Kidney (tissue), 13 donors: ENCODE measurements at regions not wholly inside any gene's neighbourhood (a gene's known extent, or its start where the extent isn't known, plus 50 kb on each side); places are given as distances from the start of the nearest gene placed in this dataset.
A peak's percentile ranks its signal among the peaks of the same experiment; 100 is the strongest.

ENCODE experiments used
- DNase-seq, 5 donors: peaks; one replicate each; pipeline ENCODE4 v3.0.0-alpha.2; 2013 to 2020
- FAIRE-seq: peaks from 2 replicates; lab custom pipeline; 2012; peaks lifted over from hg19 to GRCh38; lab: Jason Lieb, UNC
- H3K27ac ChIP-seq, 2 donors: one replicate each; pipeline ENCODE4 v1.7.0; 2013; ENCODE audit warnings: low read depth in 2 of 2, low read length in 2 of 2, inconsistent platforms in 1 of 2
- H3K27me3 ChIP-seq: one replicate; pipeline ENCODE4 v1.7.1; 2013; ENCODE audit warnings: low read length, inconsistent platforms; ENCODE audit not compliant: control insufficient read depth, insufficient read depth
- H3K36me3 ChIP-seq, 3 donors: one replicate each; pipeline versions ENCODE4 v1.7.0 to v1.7.1; 2013; ENCODE audit warnings: low read length in 3 of 3, control low read depth in 1 of 3, inconsistent platforms in 1 of 3; ENCODE audit not compliant: insufficient read depth in 3 of 3, control insufficient read depth in 2 of 3
- H3K4me1 ChIP-seq, 3 donors: one replicate each; pipeline versions ENCODE4 v1.7.0 to v1.7.1; 2013; ENCODE audit warnings: low read length in 3 of 3, inconsistent platforms in 1 of 3, low read depth in 1 of 3; ENCODE audit not compliant: control insufficient read depth in 2 of 3, insufficient read depth in 2 of 3
- H3K4me3 ChIP-seq, 3 donors: one replicate each; pipeline versions ENCODE4 v1.7.0 to v1.8.1; 2013; ENCODE audit warnings: low read length in 3 of 3, control low read depth in 1 of 3, inconsistent platforms in 1 of 3
- H3K9ac ChIP-seq, 3 donors: one replicate each; pipeline versions ENCODE4 v1.7.0 to v1.7.1; 2013; ENCODE audit warnings: low read length in 3 of 3, control low read depth in 1 of 3, inconsistent platforms in 1 of 3
- H3K9me3 ChIP-seq, 3 donors: one replicate each; pipeline versions ENCODE4 v1.7.0 to v1.7.1; 2013; ENCODE audit warnings: low read length in 3 of 3, control low read depth in 1 of 3, inconsistent platforms in 1 of 3; ENCODE audit not compliant: control insufficient read depth in 2 of 3, insufficient read depth in 1 of 3
- CTCF ChIP-seq: IDR thresholded peaks from 3 replicates; pipeline ENCODE4 v1.5.1; 2012; ENCODE audit warnings: mild to moderate bottlenecking, moderate library complexity, borderline replicate concordance; ENCODE audit not compliant: insufficient read depth; ENCODE audit errors: extremely low read depth
- intact Hi-C: fragments of 100-400 bp; cut with DNase I; formaldehyde crosslinking; loops from one replicate; pipeline ENCODE4 v1.11.1; 2022
- donor health status: control.
- donor health status: control.
- donor health status: control.
- donor health status: control.
- donor health status: control.
- donor health status: DM: yes; HTN: yes; CAD: no.
- donor health status: Normal renal cell carcinoma (clear cell type).

GRCh38 chr3:107988460-107989175 is 102.2 kb downstream of the CD47 start:
- Histone ChIP-seq H3K27me3 (no peaks in the 10 kb centered on the region), H3K9ac (no peak overlapping the region), H3K4me3 (no peak overlapping the region), H3K36me3 (no peaks in the 10 kb centered on the region), H3K4me1 (no peaks in the 10 kb centered on the region), H3K27ac (no peak overlapping the region), H3K9me3 (no peaks in the 10 kb centered on the region)
- intact Hi-C loops: no loop called here
- FAIRE-seq (no peak), DNase-seq (peak in 2 of 5 donors; percentile 23 to 83)
- no peak for TF ChIP-seq CTCF

GRCh38 chr3:107987036-107987939 is 103.5 kb downstream of the CD47 start:
- peak in 1 of 5 donors; percentile 63 for DNase-seq
- H3K9ac ChIP-seq: no peak overlapping the region

GRCh38 chr3:107986505-107986904 is 104.3 kb downstream of the CD47 start:
- no peaks in the 10 kb centered on the region for H3K36me3 ChIP-seq
- no peak for TF ChIP-seq CTCF
- DNase-seq (no peak), FAIRE-seq (no peak)
- no peak overlapping the region for H3K27ac ChIP-seq
- no peaks in the 10 kb centered on the region for H3K9me3 ChIP-seq
- no peaks in the 10 kb centered on the region for H3K27me3 ChIP-seq
- peaks cover 0 to 3% (median 0%) of the 10 kb centered on the region in 3 donors for H3K4me1 ChIP-seq
- no peak overlapping the region for H3K9ac ChIP-seq
- H3K4me3 ChIP-seq: no peak overlapping the region
- intact Hi-C loops: no loop called here

More at GRCh38 chr3:107987036-107987939, 103.5 kb downstream of the CD47 start:
- intact Hi-C loops: no loop called here
- no peak for TF ChIP-seq CTCF
- Histone ChIP-seq H3K4me3 (no peak overlapping the region), H3K4me1 (no peaks in the 10 kb centered on the region), H3K27ac (no peak overlapping the region), H3K27me3 (no peaks in the 10 kb centered on the region), H3K36me3 (no peaks in the 10 kb centered on the region), H3K9me3 (no peaks in the 10 kb centered on the region)
- peak; percentile 17 for FAIRE-seq
